K562 (cell line): ENCODE measurements at regions not wholly inside any gene's neighbourhood (a gene's known extent, or its start where the extent isn't known, plus 50 kb on each side); places are given as distances from the start of the nearest gene placed in this dataset.

ENCODE experiments used
- ATAC-seq: fragments of 200-7000 bp; cut with Tn5 transposase; 3 replicates; pipeline ENCODE4 v1.9.1; 2020; ENCODE audit warnings: moderate library complexity
- BruUV-seq: library from RNA; stranded (reverse); fragments of 400-500 nt; replicated peaks from 2 replicates; lab custom pipeline; 2021; lab: Mats Ljungman, UMichigan
- CTCF ChIA-PET: fragments of 300-600 bp; formaldehyde crosslinking; extraction: SDS; loops from one replicate; lab custom pipeline; 2021; ENCODE audit warnings: low intra/inter-chr PET ratio; lab: Yijun Ruan, JAX
- POLR2A ChIA-PET: fragments of 300-600, 350-650 bp; sonication (Branson Sonifier 250); formaldehyde crosslinking; extraction: SDS; loops from one replicate; lab custom pipeline; 2021; ENCODE audit warnings: antibody characterized with exemption, inconsistent platforms; lab: Yijun Ruan, JAX
- DNase-seq, 4 experiments: peaks; one replicate each; pipeline versions ENCODE4 v3.0.0 to v3.0.0-alpha.2; 2011 to 2018; ENCODE audit warnings: low spot score in 3 of 4, mixed read lengths in 3 of 4; ENCODE audit errors: extremely low read depth in 1 of 4
- FAIRE-seq: peaks from 2 replicates; lab custom pipeline; 2011; peaks lifted over from hg19 to GRCh38; lab: Jason Lieb, UNC
- H2AFZ ChIP-seq: 2 replicates; pipeline ENCODE4 v1.6.0; 2011; ENCODE audit warnings: low read depth, low read length, control low read depth, inconsistent platforms
- H3K27ac ChIP-seq: fragments of 200-600 bp; 3 replicates; pipeline ENCODE4 v1.8.0; 2011; ENCODE audit warnings: low read depth, mild to moderate bottlenecking, control low read depth, inconsistent platforms, low read length, moderate library complexity, mixed read lengths; ENCODE audit errors: extremely low read depth
- H3K27me3 ChIP-seq, 2 experiments: fragments of 300-600 bp in 1 of 2; 2 replicates in 1 of 2; 3 replicates in 1 of 2; pipeline versions ENCODE4 v1.6.0 to v1.8.0; 2011; ENCODE audit warnings: inconsistent platforms in 2 of 2, low read length in 2 of 2, mild to moderate bottlenecking in 1 of 2, mixed read lengths in 1 of 2, moderate library complexity in 1 of 2; ENCODE audit not compliant: control insufficient read depth in 2 of 2, insufficient read depth in 2 of 2
- H3K36me3 ChIP-seq: fragments of 300-600 bp; 3 replicates; pipeline ENCODE4 v1.8.0; 2011; ENCODE audit warnings: mild to moderate bottlenecking, low read length, inconsistent platforms; ENCODE audit not compliant: control insufficient read depth, insufficient read depth
- H3K4me1 ChIP-seq, 2 experiments: fragments of 200-600 bp in 1 of 2; replicated peaks in 1 of 2; 2 replicates in 1 of 2; 3 replicates in 1 of 2; pipeline versions ENCODE4 v1.5.1 to v1.8.0; 2011; ENCODE audit warnings: inconsistent platforms in 2 of 2, low read length in 2 of 2, mild to moderate bottlenecking in 1 of 2, mixed read lengths in 1 of 2, moderate library complexity in 1 of 2; ENCODE audit not compliant: control insufficient read depth in 2 of 2, insufficient read depth in 2 of 2
- H3K4me2 ChIP-seq: 2 replicates; pipeline ENCODE4 v1.6.1; 2011; ENCODE audit warnings: low read length, control low read depth, inconsistent platforms, mixed read lengths; ENCODE audit not compliant: insufficient read depth
- H3K4me3 ChIP-seq: fragments of 200-600 bp; sonication (generic), shearing (Covaris generic); 2 replicates; pipeline ENCODE4 v1.5.1; 2016; ENCODE audit warnings: control low read depth, inconsistent platforms
- H3K79me2 ChIP-seq: fragments of 200-600 bp; 3 replicates; pipeline ENCODE4 v1.8.0; 2011; ENCODE audit warnings: low read length, inconsistent platforms; ENCODE audit not compliant: control insufficient read depth, insufficient read depth
- H3K9ac ChIP-seq, 2 experiments: 2 replicates each; pipeline versions ENCODE4 v1.6.0 to v1.6.1; 2011; ENCODE audit warnings: low read depth in 2 of 2, low read length in 2 of 2, control low read depth in 1 of 2, inconsistent platforms in 1 of 2, mild to moderate bottlenecking in 1 of 2, mixed read lengths in 1 of 2; ENCODE audit not compliant: insufficient read depth in 1 of 2
- H3K9me1 ChIP-seq: one replicate; pipeline ENCODE4 v1.6.0; 2011; ENCODE audit warnings: inconsistent platforms, mild to moderate bottlenecking, low read length, moderate library complexity; ENCODE audit not compliant: control insufficient read depth, insufficient read depth
- H3K9me3 ChIP-seq: replicated peaks from 2 replicates; pipeline ENCODE4 v1.5.1; 2011; ENCODE audit warnings: low read depth, low read length, inconsistent platforms; ENCODE audit not compliant: control insufficient read depth, insufficient read depth
- H4K20me1 ChIP-seq: replicated peaks from 2 replicates; pipeline ENCODE4 v1.6.1; 2011; ENCODE audit warnings: low read length, inconsistent platforms, mixed read lengths; ENCODE audit not compliant: control insufficient read depth, insufficient read depth
- ATF4 ChIP-seq: fragments of 450-650 bp; formaldehyde crosslinking; IDR thresholded peaks from 2 replicates; pipeline ENCODE4 v1.4.0; 2022; ENCODE audit warnings: mild to moderate bottlenecking, moderate library complexity
- DEAF1 ChIP-seq: fragments of 450-650 bp; formaldehyde crosslinking; IDR thresholded peaks from 2 replicates; pipeline ENCODE4 v1.4.0; 2020; ENCODE audit warnings: mild to moderate bottlenecking, moderate library complexity
- FIP1L1 ChIP-seq: fragments of 200-400 bp; formaldehyde crosslinking; IDR thresholded peaks from 2 replicates; pipeline ENCODE4 v1.6.1; 2018; ENCODE audit warnings: mild to moderate bottlenecking, low read depth, low read length; ENCODE audit not compliant: poor library complexity, severe bottlenecking
- HDAC3 ChIP-seq: fragments of 450-650 bp; IDR thresholded peaks from 2 replicates; pipeline ENCODE4 v1.6.1; 2018; ENCODE audit warnings: borderline replicate concordance, mild to moderate bottlenecking, moderate library complexity; ENCODE audit not compliant: partially characterized antibody
- HOXB6 ChIP-seq: fragments of 250-450 bp; sonication (Bioruptor Pico); IDR thresholded peaks from 2 replicates; pipeline ENCODE4 v1.5.1; 2022; ENCODE audit warnings: mild to moderate bottlenecking, borderline replicate concordance
- MED1 ChIP-seq: sonication (generic); formaldehyde crosslinking; IDR thresholded peaks from 2 replicates; pipeline ENCODE4 v1.8.1; 2023; ENCODE audit warnings: missing genetic modification reagents, borderline replicate concordance
- THAP7 ChIP-seq: fragments of 250-450 bp; sonication (Bioruptor Pico); IDR thresholded peaks from 2 replicates; pipeline ENCODE4 v1.5.0; 2021
- THRAP3 ChIP-seq: fragments of 450-650 bp; IDR thresholded peaks from 2 replicates; pipeline ENCODE4 v1.6.1; 2016; ENCODE audit warnings: mild to moderate bottlenecking, inconsistent platforms, borderline replicate concordance
- TSC22D4 ChIP-seq: fragments of 450-650 bp; IDR thresholded peaks from 2 replicates; pipeline ENCODE4 v1.6.1; 2016; ENCODE audit warnings: missing genetic modification characterization, missing biosample characterization, control low read depth
- ZC3H8 ChIP-seq: fragments of 450-650 bp; IDR thresholded peaks from 2 replicates; pipeline ENCODE4 v1.6.1; 2017
- ZNF184 ChIP-seq: sonication (generic); formaldehyde crosslinking; IDR thresholded peaks from 2 replicates; pipeline ENCODE4 v1.5.0; 2020; ENCODE audit warnings: missing genetic modification reagents
- ZNF23 ChIP-seq: fragments of 250-450 bp; sonication (Bioruptor Pico); IDR thresholded peaks from 2 replicates; pipeline ENCODE4 v1.4.0; 2020; ENCODE audit warnings: mild to moderate bottlenecking
- WGBS: fragments of 100-300 bp; shearing (Covaris generic); methylation state at CpG from one replicate; pipeline ENCODE4 v1.1.6; 2016; ENCODE audit warnings: low coverage, mixed read lengths; ENCODE audit not compliant: insufficient coverage; ENCODE audit errors: missing lambda C conversion rate; 5-methylcytosine and 5-hydroxymethylcytosine counted together
- in situ Hi-C: fragments of 300-500 bp; cut with MboI; formaldehyde crosslinking; loops from 4 replicates; pipeline ENCODE4 v1.15.0; 2018; ENCODE audit warnings: inconsistent platforms, mixed read lengths
- intact Hi-C: fragments of 100-400 bp; cut with micrococcal nuclease; formaldehyde crosslinking; loops from 2 replicates; pipeline ENCODE4 v1.14.2; 2022

DNA sequence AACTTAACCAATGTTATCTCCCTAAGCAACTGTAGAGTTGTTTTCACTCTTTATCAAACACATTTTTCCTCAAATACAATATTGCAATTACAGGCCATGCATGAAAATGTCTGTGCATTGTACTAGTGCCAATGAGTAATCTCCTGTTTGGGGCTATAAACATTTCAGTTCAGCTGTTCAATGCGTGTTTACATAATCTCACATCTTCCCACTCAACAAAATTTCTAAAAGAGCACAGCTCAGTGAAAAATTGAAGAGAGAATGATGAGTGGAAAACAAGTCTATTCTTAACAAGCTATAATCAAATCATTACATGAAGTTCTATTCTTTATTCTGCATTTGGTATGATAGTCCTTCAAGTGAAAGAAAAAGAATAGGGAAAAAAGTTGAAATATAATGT lies 780.5 kb upstream of the CDH9 start (continued):
- TF ChIP-seq ATF4 (CRISPR knock-in tag) (no peak), THRAP3 (no peak), FIP1L1 (no peak)

DNA sequence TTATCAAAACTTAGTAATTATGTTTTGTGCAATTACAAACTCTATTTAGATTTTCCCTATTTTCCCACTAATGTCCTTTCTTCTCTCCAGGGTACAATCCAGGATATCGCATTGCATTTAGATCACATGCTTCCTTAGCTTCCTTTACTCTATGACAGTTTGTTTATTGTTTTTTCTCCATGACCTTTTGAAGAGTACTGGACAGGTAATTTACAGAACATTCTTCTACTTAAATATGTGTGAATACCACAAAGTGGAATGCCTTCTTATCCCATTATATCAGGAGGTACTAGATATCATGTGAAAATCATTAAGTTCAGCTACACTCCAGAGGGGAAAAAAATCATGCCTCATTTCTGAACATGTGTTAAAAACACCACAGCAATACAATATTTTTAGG lies 776.6 kb upstream of the CDH9 start:
- no peaks in the 10 kb centered on the region for H3K27me3 ChIP-seq

More for the DNA sequence above, 776.6 kb upstream of the CDH9 start:
- ChIA-PET CTCF (no interaction called here), POLR2A (no interaction called here)
- Histone ChIP-seq H3K9me1 (no peaks in the 10 kb centered on the region), H3K36me3 (no peaks in the 10 kb centered on the region), H3K4me3 (no peak overlapping the region), H3K4me1 (no peaks in the 10 kb centered on the region), H3K4me2 (no peak overlapping the region), H3K9ac (no peak overlapping the region), H3K9me3 (no peaks in the 10 kb centered on the region; the same call in 1 of the 2 replicates), H2AFZ (no peak overlapping the region), H3K27ac (no peak overlapping the region), H4K20me1 (no peaks in the 10 kb centered on the region), H3K79me2 (no peaks in the 10 kb centered on the region)
- in situ Hi-C loops, result no loop called here
- intact Hi-C loops, result no loop called here
- TF ChIP-seq DEAF1 (CRISPR knock-in tag), result no peak
- TF ChIP-seq ZNF23 (CRISPR knock-in tag), result no peak
- no peak for TF ChIP-seq ZC3H8
- TF ChIP-seq THAP7 (CRISPR knock-in tag), result no peak
- no peak for TF ChIP-seq HDAC3
- no peak for TF ChIP-seq HOXB6 (CRISPR knock-in tag)
- no peak for TF ChIP-seq ZNF184 (CRISPR knock-in tag)
- no peak for TF ChIP-seq TSC22D4 (tag)
- no peak for TF ChIP-seq MED1
- no peak for FAIRE-seq
- BruUV-seq, result no TSS peak
- DNase-seq, result no peak
- no peak for ATAC-seq
- 0% methylated on average over 1 of the region's 1 CpG for WGBS
